ENCODE measurements at regions not wholly inside any gene's neighbourhood (a gene's known extent, or its start where the extent isn't known, plus 50 kb on each side); places are given as distances from the start of the nearest gene placed in this dataset.
A peak's percentile ranks its signal among the peaks of the same experiment; 100 is the strongest.

DNA sequence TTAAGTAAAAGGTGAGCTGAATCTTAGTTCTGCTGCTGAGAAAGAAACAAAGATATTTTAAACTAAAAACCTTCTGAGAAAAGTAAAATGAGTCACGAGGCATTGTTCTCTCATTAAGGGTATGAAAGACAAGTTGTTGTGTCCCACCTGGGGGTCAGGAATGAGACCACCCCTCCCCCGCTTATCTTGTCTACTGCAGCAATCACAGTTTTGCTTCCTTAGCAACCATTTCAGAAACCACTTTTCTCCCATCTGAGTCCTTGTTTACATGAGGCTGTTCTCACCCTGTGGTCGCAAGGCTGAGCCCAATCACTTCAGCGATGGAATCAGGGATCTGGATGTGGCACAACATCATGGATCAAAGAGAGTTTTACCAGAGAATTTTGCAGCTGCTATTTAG is 377.6 kb upstream of the NETO1 start:
- no peaks in the 10 kb centered on the region for H3K9me3 ChIP-seq (ENCODE audit: control insufficient read depth, insufficient read depth, low read length)
- no peak for DNase-seq (ENCODE audit: low read depth, low spot score)
- no peaks in the 10 kb centered on the region for H3K27me3 ChIP-seq (ENCODE audit: control insufficient read depth, insufficient read depth, low read length)
- no peak overlapping the region for H3K4me3 ChIP-seq (ENCODE audit: low read depth, low read length)
- ChIA-PET POLR2A (interaction anchor here (0.7 kb wide), 1 partner anchor 484 kb away, joined by 6 read pairs; no protein-coding TSS in a partner anchor), CTCF (no interaction called here)
- H3K27ac ChIP-seq (ENCODE audit: low read depth, low read length) = no peak overlapping the region
- TF ChIP-seq, protein P1, sequence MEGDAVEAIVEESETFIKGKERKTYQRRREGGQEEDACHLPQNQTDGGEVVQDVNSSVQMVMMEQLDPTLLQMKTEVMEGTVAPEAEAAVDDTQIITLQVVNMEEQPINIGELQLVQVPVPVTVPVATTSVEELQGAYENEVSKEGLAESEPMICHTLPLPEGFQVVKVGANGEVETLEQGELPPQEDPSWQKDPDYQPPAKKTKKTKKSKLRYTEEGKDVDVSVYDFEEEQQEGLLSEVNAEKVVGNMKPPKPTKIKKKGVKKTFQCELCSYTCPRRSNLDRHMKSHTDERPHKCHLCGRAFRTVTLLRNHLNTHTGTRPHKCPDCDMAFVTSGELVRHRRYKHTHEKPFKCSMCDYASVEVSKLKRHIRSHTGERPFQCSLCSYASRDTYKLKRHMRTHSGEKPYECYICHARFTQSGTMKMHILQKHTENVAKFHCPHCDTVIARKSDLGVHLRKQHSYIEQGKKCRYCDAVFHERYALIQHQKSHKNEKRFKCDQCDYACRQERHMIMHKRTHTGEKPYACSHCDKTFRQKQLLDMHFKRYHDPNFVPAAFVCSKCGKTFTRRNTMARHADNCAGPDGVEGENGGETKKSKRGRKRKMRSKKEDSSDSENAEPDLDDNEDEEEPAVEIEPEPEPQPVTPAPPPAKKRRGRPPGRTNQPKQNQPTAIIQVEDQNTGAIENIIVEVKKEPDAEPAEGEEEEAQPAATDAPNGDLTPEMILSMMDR (IDR thresholded peaks at IDR 0.05; ENCODE audit: low read depth, low read length) = no peak

DNA sequence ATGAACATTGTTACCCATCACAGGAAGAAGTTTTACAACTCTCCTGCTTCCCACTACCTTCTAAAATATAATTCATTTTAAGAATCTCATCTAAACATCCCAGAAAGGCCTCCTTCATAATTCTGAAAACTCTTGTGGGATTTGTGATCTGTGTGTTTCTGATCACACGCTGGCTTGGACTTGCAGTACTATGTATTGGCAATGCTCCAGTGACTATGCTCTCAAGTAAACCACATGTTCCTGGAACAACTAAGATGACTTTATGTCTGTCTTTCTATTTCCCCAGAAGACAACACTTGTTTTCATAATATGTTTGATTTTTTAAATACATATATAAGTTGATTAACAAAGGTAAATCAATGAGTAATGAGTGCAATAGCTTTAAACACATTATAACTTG is 376.6 kb upstream of the NETO1 start:
- POLR2A ChIA-PET = no interaction called here
- H3K27ac ChIP-seq (ENCODE audit: low read depth, low read length) = no peak overlapping the region
- no peak overlapping the region for H3K4me3 ChIP-seq (ENCODE audit: low read depth, low read length)
- no peaks in the 10 kb centered on the region for H3K9me3 ChIP-seq (ENCODE audit: control insufficient read depth, insufficient read depth, low read length)
- CTCF ChIA-PET = no interaction called here
- DNase-seq (ENCODE audit: low read depth, low spot score) = peak; percentile 6
- no peaks in the 10 kb centered on the region for H3K27me3 ChIP-seq (ENCODE audit: control insufficient read depth, insufficient read depth, low read length)
- TF ChIP-seq, protein P1 (IDR thresholded peaks at IDR 0.05; ENCODE audit: low read depth, low read length) = no peak

DNA sequence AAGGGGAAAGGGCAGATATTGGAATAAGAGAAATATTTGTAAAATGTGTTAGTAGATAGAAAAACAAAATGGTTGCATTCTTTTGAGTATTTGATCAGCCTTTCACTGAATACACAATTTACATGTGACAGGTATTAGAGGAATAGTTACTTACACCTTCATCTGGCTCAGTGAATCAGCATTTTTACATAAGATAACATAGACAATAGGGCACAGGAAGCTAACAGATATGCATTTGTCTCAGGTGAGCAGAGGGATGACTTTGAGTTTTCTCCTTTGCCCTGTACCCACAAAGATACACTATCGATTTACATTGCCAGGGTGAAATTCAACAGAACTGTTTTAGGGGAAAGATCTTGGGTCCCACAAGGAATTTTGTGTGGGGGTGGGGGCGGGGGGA is 373.1 kb upstream of the NETO1 start:
- DNase-seq (ENCODE audit: low read depth, low spot score) = no peak
- Histone ChIP-seq H3K4me3 (ENCODE audit: low read depth, low read length) (no peak overlapping the region), H3K27me3 (ENCODE audit: control insufficient read depth, insufficient read depth, low read length) (no peaks in the 10 kb centered on the region), H3K27ac (ENCODE audit: low read depth, low read length) (no peak overlapping the region), H3K9me3 (ENCODE audit: control insufficient read depth, insufficient read depth, low read length) (no peaks in the 10 kb centered on the region)
- ChIA-PET POLR2A (no interaction called here), CTCF (interaction anchor here (0.8 kb wide), 1 partner anchor 12 kb away, joined by 3 read pairs; no protein-coding TSS in a partner anchor)
- TF ChIP-seq, protein P1 (IDR thresholded peaks at IDR 0.05; ENCODE audit: low read depth, low read length) = no peak

DNA sequence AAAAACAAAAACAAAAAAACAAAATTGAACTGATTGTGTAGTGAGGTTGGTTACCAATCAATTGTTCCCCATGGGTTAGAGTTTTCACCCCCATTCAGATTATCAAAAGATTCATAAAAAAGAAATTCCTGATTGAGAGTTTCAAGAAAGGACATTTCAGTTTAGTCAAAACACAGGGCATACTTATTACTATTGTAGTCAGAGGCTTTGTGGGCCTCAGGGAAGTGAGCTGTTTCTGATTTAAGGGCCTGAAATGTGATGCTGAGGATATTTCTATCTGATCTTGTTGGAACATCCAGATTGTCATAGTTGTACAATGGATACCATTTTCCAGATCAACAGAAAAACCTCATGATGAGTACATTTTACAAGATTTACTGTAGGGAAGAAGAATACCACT is 368.1 kb upstream of the NETO1 start:
- CTCF ChIA-PET = interaction anchor here (0.9 kb wide), 1 partner anchor 880 kb away, joined by 3 read pairs; no protein-coding TSS in a partner anchor
- POLR2A ChIA-PET = no interaction called here

DNA sequence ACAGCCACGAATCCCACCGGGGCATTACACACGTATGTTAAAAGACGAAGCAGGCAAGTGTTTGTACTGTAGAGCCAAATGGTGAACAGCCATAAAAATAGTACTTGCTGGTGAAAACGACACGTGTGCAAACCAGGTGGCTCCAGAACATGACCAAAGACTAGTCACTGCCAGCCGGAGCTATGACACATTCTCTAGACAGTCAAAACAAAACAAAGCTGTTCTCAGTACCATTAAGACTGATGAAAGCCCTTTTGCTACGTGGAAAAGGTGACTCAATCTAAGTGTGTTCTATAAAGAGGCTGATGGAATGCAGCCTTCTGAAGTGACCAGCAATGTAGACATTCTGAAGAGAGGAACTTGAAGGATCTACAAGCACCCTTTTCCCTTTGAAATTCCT is 367.7 kb upstream of the NETO1 start:
- TF ChIP-seq, protein P1 (IDR thresholded peaks at IDR 0.05; ENCODE audit: low read depth, low read length) = no peak
- H3K9me3 ChIP-seq (ENCODE audit: control insufficient read depth, insufficient read depth, low read length) = peaks cover 4% of the 10 kb centered on the region; the same call in 1 of the 2 replicates
- H3K27me3 ChIP-seq (ENCODE audit: control insufficient read depth, insufficient read depth, low read length) = no peaks in the 10 kb centered on the region
- CTCF ChIA-PET = no interaction called here
- H3K27ac ChIP-seq (ENCODE audit: low read depth, low read length) = peak overlapping the region; percentile 40
- H3K4me3 ChIP-seq (ENCODE audit: low read depth, low read length) = no peak overlapping the region
- DNase-seq (ENCODE audit: low read depth, low spot score) = peak; percentile 86
- POLR2A ChIA-PET = interaction anchor here (0.5 kb wide), 1 partner anchor 191 kb away, joined by 8 read pairs; no protein-coding TSS in a partner anchor

More for the DNA sequence above, 368.1 kb upstream of the NETO1 start:
- DNase-seq (ENCODE audit: low read depth, low spot score) = no peak
- Histone ChIP-seq H3K27ac (ENCODE audit: low read depth, low read length) (no peak overlapping the region), H3K4me3 (ENCODE audit: low read depth, low read length) (no peak overlapping the region), H3K27me3 (ENCODE audit: control insufficient read depth, insufficient read depth, low read length) (no peaks in the 10 kb centered on the region), H3K9me3 (ENCODE audit: control insufficient read depth, insufficient read depth, low read length) (peaks cover 4% of the 10 kb centered on the region; the same call in 1 of the 2 replicates)
- TF ChIP-seq, protein P1 (IDR thresholded peaks at IDR 0.05; ENCODE audit: low read depth, low read length) = no peak
